Hepatocyte (in vitro differentiated cells): ENCODE measurements at regions not wholly inside any gene's neighbourhood (a gene's known extent, or its start where the extent isn't known, plus 50 kb on each side); places are given as distances from the start of the nearest gene placed in this dataset.
"Not testable (repeated sequence)": the region's sequence is repeated elsewhere in the genome, so short reads cannot be mapped to it uniquely, and the experiment has no call there.

Source experiments
- CTCF ChIP-seq: fragments of 200-600 bp; sonication (generic); IDR thresholded peaks from 2 replicates; pipeline ENCODE4 v1.5.1; 2016; ENCODE audit warnings: antibody characterized with exemption, mild to moderate bottlenecking; ENCODE audit not compliant: poor library complexity
- EZH2phosphoT487 ChIP-seq: fragments of 200-600 bp; sonication (generic); IDR thresholded peaks from one replicate; pipeline ENCODE4 v1.6.1; 2018; ENCODE audit warnings: antibody characterized with exemption, mild to moderate bottlenecking, low read depth, moderate library complexity; ENCODE audit not compliant: unreplicated experiment, severe bottlenecking

GRCh38 chr2:87229091-87229689 is 207.5 kb upstream of the PLGLB1 start:
- TF ChIP-seq CTCF, result peak; percentile 38
- TF ChIP-seq EZH2phosphoT487, result not testable (repeated sequence)
